HG03103 (cell line): ENCODE measurements at regions not wholly inside any gene's neighbourhood (a gene's known extent, or its start where the extent isn't known, plus 50 kb on each side); places are given as distances from the start of the nearest gene placed in this dataset.
"Not testable (repeated sequence)": the region's sequence is repeated elsewhere in the genome, so short reads cannot be mapped to it uniquely, and the experiment has no call there.

Experiments
- ATAC-seq: cut with Tn5 transposase; IDR thresholded peaks from one replicate; pipeline ENCODE4 v1.9.1; 2021; ENCODE audit warnings: low read depth; ENCODE audit not compliant: unreplicated experiment

DNA sequence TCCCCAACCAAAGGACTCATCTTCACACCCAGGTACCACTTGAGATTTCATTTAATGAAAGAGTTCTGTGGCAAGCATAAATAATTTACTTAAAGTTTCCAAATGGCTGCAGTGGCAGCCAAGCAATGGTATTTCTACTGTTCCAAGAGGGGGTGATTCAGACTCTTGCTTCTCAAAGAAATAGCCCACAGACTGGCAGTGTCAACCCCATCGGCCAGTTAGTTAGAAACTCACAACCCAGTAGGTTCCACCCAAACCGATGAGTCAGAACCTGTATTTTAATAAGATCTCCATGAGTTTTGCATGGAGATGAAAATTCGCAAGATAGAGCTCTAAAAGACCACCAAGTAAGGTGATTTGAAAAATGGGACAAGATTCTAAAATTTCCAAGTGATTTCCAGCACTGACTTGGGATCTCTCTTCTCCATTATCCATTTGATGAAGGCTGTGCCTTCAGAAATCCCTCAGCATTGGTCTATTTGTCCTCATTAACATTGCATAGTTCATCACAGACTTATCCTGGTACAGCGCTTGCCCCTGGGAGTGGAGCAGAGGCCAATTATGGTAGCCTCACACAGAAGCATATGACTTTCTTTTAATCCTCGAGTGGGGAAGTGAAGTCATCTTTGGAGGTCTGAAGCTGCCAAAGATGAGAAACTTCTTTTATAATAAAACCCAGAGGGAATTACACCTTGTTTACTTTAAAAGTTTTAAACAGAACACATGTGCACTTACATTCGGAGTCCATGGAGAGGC, 361.4 kb upstream of the ID2 start:
- no peak for ATAC-seq

GRCh38 chr2:8322634-8323033, 359.2 kb upstream of the ID2 start:
- no peak for ATAC-seq

GRCh38 chr2:8324164-8324856, 357.5 kb upstream of the ID2 start:
- no peak for ATAC-seq

DNA sequence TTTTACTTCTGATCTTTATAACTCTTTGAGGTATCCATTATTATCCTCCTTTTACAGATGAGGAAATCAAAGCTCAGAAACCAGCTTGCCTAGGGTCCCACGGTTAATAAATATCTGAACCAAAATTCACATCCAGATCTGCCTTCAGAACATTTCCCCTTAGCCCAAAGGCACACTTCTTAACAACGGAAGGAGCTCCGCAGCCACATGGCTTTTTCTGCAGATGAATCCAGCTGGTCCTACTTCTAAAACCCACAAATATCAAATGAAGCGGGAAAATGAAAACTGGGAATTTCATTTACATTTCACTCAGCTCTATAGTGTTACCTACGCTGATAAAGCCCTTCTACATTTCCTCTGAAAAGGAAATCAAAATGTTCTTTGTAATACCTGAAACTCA, 357.0 kb upstream of the ID2 start:
- ATAC-seq, result no peak

- ATAC-seq, result no peak
Measured at GRCh38 chr2:8327371-8328100, 354.3 kb upstream of the ID2 start.

GRCh38 chr2:8328217-8328616, 353.6 kb upstream of the ID2 start:
- ATAC-seq, result no peak

GRCh38 chr2:8329660-8330622, 351.9 kb upstream of the ID2 start:
- no peak for ATAC-seq

DNA sequence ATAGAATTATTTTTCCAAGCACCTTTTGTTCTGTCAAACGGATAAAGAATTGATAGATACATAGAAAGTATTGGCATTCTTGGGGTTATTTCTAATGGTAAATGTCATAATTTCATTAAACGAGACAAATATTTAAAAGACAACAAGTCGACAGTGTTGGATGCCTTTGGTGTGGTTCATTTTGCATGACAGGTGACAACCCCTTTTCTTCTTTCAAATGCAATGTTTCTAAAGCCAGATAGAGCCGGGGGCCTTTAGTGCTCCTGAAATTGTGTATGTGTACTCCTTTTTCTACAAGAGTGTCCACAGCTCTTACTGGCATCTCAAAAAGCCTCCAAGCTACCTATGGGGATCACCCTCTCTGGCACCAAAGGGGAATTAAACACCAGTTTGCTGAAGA, 350.8 kb upstream of the ID2 start:
- ATAC-seq, result no peak

GRCh38 chr2:8332646-8333045, 349.2 kb upstream of the ID2 start:
- no peak for ATAC-seq

GRCh38 chr2:8333177-8333831, 348.6 kb upstream of the ID2 start:
- no peak for ATAC-seq

GRCh38 chr2:8333832-8334187, 348.0 kb upstream of the ID2 start:
- ATAC-seq, result not testable (repeated sequence)

DNA sequence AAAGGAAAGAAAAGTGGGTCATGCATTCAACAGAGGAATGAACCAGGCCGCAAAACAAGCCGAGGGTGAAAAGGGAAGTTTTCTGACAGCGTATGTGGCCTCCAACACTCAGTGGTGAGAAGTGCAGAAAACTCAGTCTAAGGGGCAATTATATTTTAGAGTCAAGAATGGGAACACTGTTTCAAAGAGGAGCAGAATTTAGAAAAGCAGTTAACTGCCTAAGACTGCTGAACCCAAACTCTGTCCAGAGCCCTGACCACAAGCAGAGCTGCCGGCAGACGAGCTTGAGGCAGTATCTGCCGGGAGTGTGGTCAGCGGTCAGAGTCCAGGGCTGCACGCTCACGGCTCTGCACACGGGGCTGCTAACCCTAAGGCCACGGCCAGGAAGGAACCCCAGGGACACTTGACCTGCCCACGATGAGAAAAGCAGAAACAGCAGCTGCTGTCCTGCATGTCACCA, 347.0 kb upstream of the ID2 start:
- no peak for ATAC-seq

GRCh38 chr2:8335801-8336200, 346.1 kb upstream of the ID2 start:
- no peak for ATAC-seq

GRCh38 chr2:8337321-8337720, 344.5 kb upstream of the ID2 start:
- ATAC-seq, result no peak

DNA sequence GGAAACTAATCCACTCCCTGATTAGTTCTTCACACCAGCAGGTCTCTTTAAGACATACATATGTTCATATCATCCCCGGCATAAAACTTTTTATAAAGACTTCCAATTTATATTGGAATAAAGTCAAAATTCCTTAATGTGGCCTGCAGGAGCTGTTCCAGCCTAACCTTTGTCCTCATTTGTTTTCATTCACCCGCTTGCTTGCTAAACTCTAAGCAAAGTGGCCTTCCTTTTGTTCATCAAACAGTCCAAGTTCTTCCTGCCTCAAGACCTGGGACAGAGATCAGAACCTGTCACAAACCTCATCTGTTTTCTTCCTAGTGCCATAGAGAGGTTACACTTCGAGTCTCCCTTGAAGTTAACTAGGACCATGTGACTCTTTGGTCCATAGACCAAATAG, 339.4 kb upstream of the ID2 start:
- ATAC-seq, result no peak

DNA sequence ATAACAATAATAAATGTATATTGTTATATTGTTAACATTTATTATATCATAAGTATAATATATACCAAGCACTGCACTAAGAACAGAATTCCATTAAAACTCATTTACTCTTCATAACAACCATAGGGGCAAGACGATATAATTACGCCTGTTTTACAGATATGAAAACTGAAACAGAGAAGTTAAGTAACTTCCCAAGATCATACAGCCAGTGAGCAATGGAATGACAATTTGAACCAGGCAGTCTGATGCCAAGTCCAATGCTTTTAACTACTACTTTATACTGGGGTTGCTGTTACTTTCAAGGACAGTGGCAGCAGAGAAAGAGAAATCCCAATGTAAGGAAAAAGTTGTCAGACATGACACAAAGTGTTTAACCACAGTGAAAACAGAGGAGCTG, 338.8 kb upstream of the ID2 start:
- ATAC-seq, result no peak

DNA sequence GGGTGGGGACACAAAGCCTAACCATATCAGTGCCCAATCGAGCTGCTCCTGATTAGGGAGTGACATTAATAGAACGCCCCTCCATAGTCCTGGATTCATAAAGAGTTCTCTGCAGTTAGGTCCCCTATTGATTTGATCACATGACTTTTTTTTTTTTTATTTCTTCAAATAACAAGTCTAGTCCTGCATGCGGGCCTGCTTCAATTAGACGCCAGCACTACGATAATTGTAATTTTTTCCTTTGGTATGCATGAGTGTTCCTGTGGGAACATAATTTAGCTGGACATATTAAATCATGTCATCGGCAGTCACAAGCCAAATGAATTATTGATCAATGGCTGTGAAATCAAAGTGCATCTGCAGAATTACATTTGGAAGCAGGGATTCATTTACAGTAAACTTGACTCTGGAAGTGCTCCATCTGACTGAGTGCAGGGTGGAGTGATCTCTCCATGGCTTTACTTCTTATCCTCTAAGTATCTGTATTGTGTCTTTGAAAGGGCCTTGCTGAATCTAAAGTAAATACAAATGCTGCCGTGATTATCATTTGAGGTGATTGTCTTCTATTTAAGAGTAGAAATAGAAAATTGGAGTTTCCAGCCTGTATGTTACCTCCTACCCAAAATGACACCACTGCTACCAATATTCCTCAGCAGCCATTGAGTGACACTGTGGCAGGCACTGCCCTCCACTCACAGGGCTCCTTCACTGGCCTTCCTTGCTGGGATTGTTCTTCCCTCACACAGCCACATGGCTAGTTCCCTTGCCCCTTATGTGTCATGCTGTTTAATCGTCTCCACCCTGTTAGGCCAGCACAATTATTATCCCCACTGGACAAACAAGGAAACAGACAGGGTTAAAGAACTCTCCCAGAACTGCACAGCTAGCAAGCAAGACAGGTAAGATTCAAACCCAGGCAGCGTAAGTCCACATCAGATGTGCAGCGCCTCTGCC, 337.4 kb upstream of the ID2 start:
- ATAC-seq, result no peak

- ATAC-seq, result no peak
Measured at GRCh38 chr2:8345200-8345599, 336.7 kb upstream of the ID2 start.

DNA sequence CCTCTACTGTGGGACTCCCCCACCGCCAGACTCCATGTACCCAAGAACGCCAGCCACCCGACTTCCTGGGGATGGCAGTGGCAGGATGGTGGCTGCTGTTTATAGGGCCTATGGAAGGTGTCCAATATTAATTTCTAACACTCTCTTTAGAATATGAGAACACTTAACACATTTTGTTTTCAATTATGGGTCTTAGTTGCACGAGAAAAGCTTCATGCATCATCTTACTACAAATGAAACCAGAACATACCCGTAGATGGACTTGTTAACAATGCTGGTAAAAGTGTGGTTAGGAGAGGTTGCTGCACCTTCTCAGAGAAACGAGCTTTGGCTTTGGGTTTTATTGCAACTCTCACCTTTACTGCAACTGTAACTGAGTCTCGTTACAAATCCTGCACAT, 335.6 kb upstream of the ID2 start:
- no peak for ATAC-seq
